ENCODE measurements at regions not wholly inside any gene's neighbourhood (a gene's known extent, or its start where the extent isn't known, plus 50 kb on each side); places are given as distances from the start of the nearest gene placed in this dataset.
"Not testable (repeated sequence)": the region's sequence is repeated elsewhere in the genome, so short reads cannot be mapped to it uniquely, and the experiment has no call there.

DNA sequence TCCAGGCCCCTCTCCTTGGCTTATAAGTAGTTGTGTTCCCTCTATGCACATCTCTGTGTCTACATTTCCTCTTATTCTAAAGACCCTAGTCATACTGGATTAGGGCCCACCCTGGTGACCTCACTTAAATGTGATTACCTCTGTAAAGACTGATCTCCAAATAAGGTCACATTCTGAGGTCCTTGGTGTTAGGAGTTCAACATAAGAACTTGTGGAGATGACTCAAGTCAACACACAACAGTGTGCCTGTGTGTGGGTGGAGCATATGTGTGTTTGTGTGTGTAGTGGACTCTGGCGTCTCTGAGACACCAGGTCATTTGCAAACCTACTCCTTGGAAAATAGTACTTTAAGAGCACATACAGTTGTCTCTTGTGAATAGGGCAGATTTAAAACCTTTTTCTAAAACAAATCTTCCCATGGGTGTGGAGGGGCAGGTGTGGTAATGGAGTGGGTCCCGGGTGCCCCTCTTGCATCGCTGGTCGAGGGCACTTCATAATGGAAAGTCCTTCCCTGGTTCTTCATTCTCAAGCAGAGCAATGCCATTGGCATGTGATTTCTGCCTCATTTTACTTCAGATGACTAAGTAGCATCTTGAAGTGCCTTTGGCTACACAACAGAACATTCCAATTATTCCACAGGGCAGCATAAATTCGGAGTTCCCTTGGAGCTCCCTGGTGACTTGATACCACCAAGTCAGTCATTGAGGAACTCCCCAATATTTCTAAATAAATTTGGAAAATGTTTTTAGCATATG, 84.4 kb downstream of the C9orf152 start:
- peak; percentile 60 for DNase-seq (ENCODE audit: low read depth)

GRCh38 chr9:110124439-110124838, 83.5 kb downstream of the C9orf152 start:
- no peak for DNase-seq (ENCODE audit: low read depth)

- peak; percentile 98 for DNase-seq (ENCODE audit: low read depth)
Measured at GRCh38 chr9:110125207-110125751, 82.7 kb downstream of the C9orf152 start.

DNA sequence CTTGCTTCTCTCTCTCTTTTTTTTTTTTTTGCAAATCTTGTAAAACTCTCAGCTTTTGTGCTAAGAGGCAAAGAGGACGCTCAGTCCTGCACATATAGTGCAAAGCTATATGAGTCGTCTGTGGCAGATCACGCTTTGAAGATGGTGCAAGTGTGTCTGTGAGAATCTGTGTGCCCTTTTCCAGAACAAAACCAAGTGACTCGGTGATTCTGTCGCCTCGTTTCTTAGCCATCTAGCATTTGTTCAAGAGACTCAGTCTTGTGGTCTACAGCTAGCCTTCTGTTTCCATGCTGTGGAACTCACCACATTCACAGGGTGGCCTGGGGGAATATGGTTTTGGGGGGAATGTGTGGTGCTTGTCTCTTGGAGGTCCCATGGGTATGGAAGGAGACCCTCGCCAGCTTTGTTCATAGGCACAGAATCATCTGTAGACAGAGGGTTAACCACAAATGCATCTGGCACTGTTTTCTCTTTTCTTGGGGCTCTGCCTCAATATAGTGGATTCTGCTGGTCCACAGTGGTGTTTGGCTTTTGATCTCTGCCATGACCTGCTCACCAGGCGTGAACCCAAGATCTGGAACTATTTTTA, 82.1 kb downstream of the C9orf152 start:
- DNase-seq (ENCODE audit: low read depth) = peak; percentile 28

DNA sequence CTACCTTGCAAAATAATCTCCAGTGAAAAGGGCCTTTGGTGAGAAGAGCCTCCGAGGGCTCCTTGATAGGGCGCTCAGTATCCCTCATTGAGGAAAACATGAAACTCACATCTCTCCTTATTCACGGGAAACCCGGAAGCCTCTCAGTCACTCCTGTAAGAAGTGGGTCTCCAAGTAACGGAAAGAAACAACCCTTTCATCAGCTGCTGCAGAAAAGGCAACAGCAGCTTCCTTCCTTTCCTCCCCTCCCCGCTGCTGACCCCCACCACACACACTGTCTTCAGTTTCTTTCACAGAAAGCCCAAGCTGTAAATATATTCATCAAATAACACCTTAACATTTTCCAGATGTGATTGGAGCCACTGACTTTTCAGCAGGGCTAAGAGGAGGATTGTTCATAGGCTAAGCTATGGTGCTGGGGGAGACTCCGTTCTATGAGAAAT, 81.4 kb downstream of the C9orf152 start:
- DNase-seq (ENCODE audit: low read depth) = peak; percentile 51

DNA sequence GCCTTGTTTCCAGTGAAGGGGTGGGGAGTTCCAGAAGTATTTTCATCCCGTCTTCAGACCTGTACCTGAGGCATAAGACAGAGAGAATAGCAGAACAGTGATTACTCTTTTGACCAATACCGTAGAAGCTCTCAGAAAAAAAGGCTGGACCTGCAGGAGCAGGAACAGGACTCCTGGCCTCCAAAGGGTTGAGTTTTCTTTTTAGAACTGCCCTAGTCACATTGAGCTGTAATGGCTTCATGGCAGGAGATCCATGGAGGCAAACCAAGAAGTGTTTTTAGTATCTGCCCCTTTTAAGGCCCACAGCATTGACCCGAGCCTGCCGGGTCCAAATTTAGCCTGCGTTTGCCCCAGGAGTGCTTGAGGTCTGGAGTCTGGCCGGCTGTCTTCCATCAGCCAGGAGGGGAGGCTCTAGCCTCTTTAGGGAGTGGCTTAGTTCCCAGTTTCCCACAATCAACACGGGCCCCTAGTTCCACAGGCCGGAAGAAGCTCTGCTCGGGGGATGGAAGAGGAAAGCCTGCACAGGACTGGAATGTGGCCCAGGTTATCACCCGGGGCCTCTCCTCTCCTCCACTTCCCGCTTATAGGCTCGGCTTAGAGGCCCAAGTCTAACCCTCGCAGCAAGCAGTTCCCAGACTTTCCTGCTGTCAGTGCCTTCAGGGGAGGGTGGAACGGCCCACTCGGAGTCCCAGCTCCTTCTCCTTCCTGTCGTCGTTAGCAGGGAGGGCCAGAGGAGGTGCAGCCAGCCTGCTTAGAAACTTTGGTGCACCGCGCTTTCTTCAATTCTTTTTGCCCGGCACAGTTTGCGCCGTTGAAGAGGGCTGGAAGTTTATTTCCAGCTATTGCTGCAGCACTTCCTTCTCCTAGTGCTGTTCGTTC, 80.7 kb downstream of the C9orf152 start:
- peak; percentile 92 for DNase-seq (ENCODE audit: low read depth)

DNA sequence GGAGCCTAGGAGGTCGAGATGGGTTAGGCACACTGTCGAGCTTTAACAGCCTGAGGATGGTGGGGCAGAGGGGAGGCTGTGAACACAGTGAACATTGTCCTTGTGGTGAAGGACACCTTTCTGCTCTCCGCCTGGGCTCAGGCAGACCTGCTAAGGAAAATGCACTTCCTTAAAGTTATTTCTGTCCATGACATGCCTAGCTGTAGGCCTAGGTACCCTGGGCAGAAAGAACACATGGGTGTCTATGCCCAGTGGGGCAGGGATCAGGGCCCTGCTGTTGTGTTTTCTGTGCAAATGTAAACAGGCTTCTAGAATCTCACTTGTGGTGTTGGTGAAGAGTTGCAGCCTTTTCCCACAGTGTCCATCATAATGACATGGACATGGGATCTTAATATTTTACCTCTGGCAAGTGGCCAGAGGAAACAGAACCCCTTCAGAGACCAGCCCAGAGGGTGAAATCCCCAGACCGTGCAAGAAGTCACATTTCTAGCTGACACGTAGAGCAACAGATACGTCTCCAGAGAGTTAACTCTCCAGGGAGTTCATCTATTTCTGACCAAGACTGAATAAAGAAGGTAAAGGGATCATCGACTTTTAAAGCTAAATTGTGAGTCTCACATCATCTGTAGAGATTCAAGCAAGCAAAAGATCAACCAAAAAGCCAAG, 79.2 kb downstream of the C9orf152 start:
- DNase-seq (ENCODE audit: low read depth) = no peak

- no peak for DNase-seq (ENCODE audit: low read depth)
Measured at GRCh38 chr9:110129425-110129824, 78.5 kb downstream of the C9orf152 start.

DNA sequence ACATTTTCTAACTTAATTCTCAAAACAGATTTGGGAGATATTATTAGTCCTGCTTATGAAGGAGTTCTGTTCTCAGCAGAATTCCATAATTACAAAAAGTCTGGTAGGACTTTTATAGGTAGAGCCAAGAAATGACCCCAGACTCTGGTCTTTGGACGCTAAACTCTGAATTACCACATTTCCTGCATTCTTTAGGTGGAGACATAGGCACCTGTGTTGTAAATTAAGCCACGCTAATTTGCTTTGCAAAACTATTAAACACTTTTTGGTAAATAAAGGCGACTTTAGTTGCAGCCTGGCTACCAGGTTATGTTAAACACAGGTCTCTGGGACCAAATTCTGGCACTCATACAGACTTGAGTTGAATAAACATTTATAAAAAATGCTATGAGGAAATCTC, 77.7 kb downstream of the C9orf152 start:
- no peak for DNase-seq (ENCODE audit: low read depth)

DNA sequence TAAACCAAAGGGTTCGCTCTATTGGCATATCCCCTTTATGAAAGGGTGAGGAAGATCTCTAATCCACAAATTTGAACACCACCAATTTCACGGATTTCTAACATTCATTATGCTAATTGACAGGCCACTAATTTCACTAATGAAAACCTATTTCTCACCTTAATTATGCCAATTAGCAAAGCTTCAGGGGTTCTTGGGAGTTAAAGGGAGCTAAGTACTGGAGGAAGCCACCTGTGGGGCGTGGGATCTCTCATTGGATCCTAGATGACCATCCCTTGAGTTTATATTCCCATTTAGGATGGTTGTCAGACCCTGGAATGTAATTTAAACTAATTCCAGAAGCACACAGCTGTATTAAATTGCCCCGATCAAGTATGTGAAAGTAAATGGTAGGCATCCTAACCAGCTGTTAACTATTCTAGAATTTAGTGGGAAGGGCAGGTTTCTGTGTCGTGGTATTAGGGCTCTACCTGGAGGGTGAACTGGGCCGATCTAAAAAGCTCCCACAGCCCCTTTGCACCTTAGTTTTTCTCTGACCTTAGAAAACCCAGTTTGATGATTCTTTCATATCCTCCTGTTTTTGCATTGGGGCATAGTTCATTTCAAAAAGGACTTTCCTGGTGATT, 77.1 kb downstream of the C9orf152 start:
- no peak for DNase-seq (ENCODE audit: low read depth)

GRCh38 chr9:110131499-110131898, 76.5 kb downstream of the C9orf152 start:
- DNase-seq (ENCODE audit: low read depth) = peak; percentile 75

- not testable (repeated sequence) for DNase-seq (ENCODE audit: low read depth)
Measured at GRCh38 chr9:110132531-110132930, 75.4 kb downstream of the C9orf152 start.

- DNase-seq (ENCODE audit: low read depth) = peak; percentile 88
Measured at GRCh38 chr9:110133059-110133458, 74.9 kb downstream of the C9orf152 start.

DNA sequence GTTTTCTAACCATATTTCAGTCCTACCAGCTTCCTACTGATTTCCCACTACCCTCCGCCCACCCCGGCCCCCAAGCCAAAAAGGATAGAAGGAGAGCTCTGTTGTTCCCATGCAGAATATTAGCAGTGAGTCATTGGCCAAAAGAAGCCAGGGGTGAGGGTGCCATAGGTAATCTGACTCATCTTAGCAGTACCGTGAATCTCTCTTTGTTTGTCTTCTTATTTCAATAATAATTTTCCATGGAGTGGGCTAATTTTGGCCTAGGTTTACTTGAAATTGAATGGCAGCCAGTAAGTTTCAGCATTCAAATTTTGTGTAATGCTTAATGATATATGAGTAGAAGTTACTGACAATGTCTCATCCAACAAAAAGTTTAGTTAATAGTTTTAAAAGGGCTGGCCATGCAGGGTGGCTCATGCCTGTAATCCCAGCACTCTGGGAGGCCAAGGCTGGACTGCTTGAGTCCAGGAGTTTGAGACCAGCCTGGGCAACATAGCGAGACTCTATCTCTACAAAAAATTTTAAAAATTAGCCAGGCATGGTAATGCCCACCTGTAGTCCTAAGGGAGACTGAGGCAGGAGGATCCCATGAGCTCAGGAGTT, 74.2 kb downstream of the C9orf152 start:
- peak; percentile 56 for DNase-seq (ENCODE audit: low read depth)

GRCh38 chr9:110135846-110136245, 72.1 kb downstream of the C9orf152 start:
- DNase-seq (ENCODE audit: low read depth) = no peak

DNA sequence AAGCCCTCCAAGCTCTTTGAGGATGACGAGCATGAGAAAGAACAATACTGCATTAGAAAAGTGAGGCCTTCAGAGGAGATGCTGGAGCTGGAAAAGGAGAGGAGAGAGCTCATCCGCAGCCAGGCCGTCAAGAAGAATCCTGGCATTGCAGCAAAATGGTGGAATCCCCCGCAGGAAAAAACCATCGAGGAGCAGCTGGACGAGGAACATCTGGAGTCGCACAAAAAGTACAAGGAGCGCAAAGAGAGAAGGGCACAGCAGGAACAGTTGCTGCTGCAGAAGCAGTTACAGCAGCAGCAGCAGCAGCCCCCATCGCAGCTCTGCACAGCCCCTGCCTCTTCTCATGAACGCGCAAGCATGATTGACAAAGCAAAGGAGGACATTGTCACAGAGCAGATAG, 71.2 kb downstream of the C9orf152 start:
- DNase-seq (ENCODE audit: low read depth) = no peak

GRCh38 chr9:110140276-110140675, 67.7 kb downstream of the C9orf152 start:
- no peak for DNase-seq (ENCODE audit: low read depth)

DNA sequence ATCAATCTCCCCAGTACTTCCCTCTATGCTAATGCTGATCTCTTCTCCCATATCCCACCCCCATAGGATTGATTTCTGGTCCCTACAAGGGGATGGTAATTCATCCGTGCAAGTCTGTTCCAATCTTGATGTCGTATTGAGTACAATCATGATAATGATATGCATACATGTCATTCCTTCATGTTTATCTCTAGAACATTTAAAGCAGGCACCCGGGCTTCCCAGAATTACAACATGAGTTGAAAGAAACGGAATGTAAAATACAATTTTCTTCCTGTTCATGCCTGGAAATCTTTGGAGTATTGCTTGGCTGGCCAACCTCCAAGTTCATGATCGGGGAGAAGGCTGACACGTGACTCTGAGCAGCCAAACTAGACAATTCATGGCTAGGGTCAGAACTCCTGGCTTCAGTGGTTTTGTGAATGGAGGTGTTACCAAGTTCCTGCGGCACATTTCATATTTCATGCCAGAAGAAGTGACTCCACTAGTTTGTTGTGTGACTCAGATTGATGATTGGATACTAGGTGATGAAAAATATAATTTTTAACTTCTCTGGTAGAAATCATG, 66.6 kb downstream of the C9orf152 start:
- DNase-seq (ENCODE audit: low read depth) = peak; percentile 96

GRCh38 chr9:110142253-110142652, 65.7 kb downstream of the C9orf152 start:
- no peak for DNase-seq (ENCODE audit: low read depth)

DNA sequence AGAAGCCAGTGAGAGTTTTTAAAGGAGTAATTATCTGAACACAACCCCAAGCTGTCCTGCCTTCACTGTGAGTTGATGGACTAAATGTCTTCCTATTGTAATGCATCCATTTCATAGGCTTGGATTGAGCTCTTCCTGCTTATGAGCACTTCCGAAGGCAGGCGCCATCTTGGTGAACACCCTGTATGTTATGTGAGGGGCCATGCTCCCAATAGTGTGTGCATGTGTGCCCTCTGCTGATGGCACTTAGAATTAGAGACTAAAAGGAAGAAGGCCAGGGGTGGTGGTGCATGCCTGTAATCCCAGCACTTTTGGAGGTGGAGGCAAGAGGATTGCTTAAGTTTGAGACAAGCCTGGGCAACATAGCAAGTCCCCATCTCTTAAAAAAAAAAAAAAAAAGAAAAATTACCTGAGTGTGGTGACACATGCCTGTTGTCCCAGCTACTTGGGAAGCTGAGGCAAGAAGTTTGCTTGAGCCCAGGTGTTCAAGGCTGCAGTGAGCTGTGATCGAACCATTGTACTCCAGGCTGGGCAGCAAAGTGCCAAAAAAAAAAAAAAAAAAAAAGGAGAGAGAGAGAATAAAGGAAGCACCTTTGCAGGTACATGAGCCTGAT, 65.0 kb downstream of the C9orf152 start:
- DNase-seq (ENCODE audit: low read depth) = no peak

All from amniotic epithelial cell (primary cell).